ENCODE measurements at regions not wholly inside any gene's neighbourhood (a gene's known extent, or its start where the extent isn't known, plus 50 kb on each side); places are given as distances from the start of the nearest gene placed in this dataset.

DNA sequence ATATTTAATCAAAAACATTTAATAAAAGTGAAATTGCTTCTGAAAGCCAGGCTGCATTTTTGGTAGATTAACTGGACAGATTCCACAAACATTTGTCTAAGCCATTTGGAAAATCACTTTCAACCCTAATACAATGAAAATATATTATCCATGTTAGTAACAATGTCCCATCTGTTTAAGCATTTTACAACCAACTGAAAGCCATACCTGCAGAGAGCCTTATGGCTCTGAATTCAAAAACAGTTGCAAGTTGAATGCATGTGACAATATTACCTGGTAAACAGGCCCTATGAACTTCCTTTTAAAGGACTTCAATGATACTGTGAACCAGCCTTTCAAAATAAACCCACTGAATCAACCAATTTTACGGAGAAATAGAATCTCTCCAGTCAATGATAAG is 468.1 kb downstream of the BTG1 start:
- no peak for TF ChIP-seq EZH2 (IDR thresholded peaks at IDR 0.05; ENCODE audit: borderline replicate concordance, low read depth, low read length, poor library complexity, severe bottlenecking)
- no peak for TF ChIP-seq CTCF (conservative IDR thresholded peaks at IDR 0.05; ENCODE audit: low read depth, low read length)

Measured in A673 (cell line).